Jurkat, Clone E6-1 (cell line): ENCODE measurements at regions not wholly inside any gene's neighbourhood (a gene's known extent, or its start where the extent isn't known, plus 50 kb on each side); places are given as distances from the start of the nearest gene placed in this dataset.

Source experiments
- DNase-seq: peaks from one replicate; pipeline ENCODE4 v3.0.0-alpha.2; 2011; ENCODE audit warnings: low read depth, low spot score
- H3K4me3 ChIP-seq: 2 replicates; pipeline ENCODE4 v1.5.1; 2011; ENCODE audit warnings: mild to moderate bottlenecking, low read length, control low read depth, moderate library complexity

- H3K4me3 ChIP-seq, result no peak overlapping the region
- no peak for DNase-seq
Observed at GRCh38 chr6:6803180-6803977, 214.9 kb downstream of the LY86 start.

- DNase-seq, result peak; percentile 36
- no peak overlapping the region for H3K4me3 ChIP-seq
Observed at GRCh38 chr6:6804843-6805615, 216.5 kb downstream of the LY86 start.

GRCh38 chr6:6806844-6807518 lies 218.5 kb downstream of the LY86 start:
- DNase-seq, result no peak
- H3K4me3 ChIP-seq, result no peak overlapping the region

GRCh38 chr6:6808343-6808742 lies 219.8 kb downstream of the LY86 start:
- no peak overlapping the region for H3K4me3 ChIP-seq

GRCh38 chr6:6808915-6809314 lies 220.4 kb downstream of the LY86 start:
- H3K4me3 ChIP-seq, result no peak overlapping the region
- no peak for DNase-seq

More at GRCh38 chr6:6808343-6808742, 219.8 kb downstream of the LY86 start:
- DNase-seq, result no peak

- no peak overlapping the region for H3K4me3 ChIP-seq
- no peak for DNase-seq
Observed at GRCh38 chr6:6810727-6811126, 222.2 kb downstream of the LY86 start.

GRCh38 chr6:6811128-6812009 lies 222.8 kb downstream of the LY86 start:
- no peak for DNase-seq

GRCh38 chr6:6812427-6812826 lies 223.9 kb downstream of the LY86 start:
- H3K4me3 ChIP-seq, result no peak overlapping the region
- no peak for DNase-seq

More at GRCh38 chr6:6811128-6812009, 222.8 kb downstream of the LY86 start:
- H3K4me3 ChIP-seq, result peak overlapping the region; percentile 8; the same call in 1 of the 2 replicates

- no peak for DNase-seq
- no peak overlapping the region for H3K4me3 ChIP-seq
Observed at GRCh38 chr6:6815732-6816131, 227.2 kb downstream of the LY86 start.

- H3K4me3 ChIP-seq, result no peak overlapping the region
- DNase-seq, result no peak
Observed at GRCh38 chr6:6816716-6817115, 228.2 kb downstream of the LY86 start.

- DNase-seq, result no peak
- no peak overlapping the region for H3K4me3 ChIP-seq
Observed at GRCh38 chr6:6818078-6818639, 229.6 kb downstream of the LY86 start.

GRCh38 chr6:6820641-6821238 lies 232.2 kb downstream of the LY86 start:
- no peak for DNase-seq
- H3K4me3 ChIP-seq, result no peak overlapping the region

- no peak for DNase-seq
- H3K4me3 ChIP-seq, result no peak overlapping the region
Observed at GRCh38 chr6:6821639-6822261, 233.2 kb downstream of the LY86 start.

GRCh38 chr6:6823030-6823429 lies 234.5 kb downstream of the LY86 start:
- no peak for DNase-seq
- no peak overlapping the region for H3K4me3 ChIP-seq

GRCh38 chr6:6823568-6824224 lies 235.2 kb downstream of the LY86 start:
- no peak overlapping the region for H3K4me3 ChIP-seq
- no peak for DNase-seq

- H3K4me3 ChIP-seq, result no peak overlapping the region
- DNase-seq, result no peak
Observed at GRCh38 chr6:6824381-6824780, 235.9 kb downstream of the LY86 start.

- no peak for DNase-seq
- H3K4me3 ChIP-seq, result no peak overlapping the region
Observed at GRCh38 chr6:6825193-6825784, 236.8 kb downstream of the LY86 start.
